Activated naive CD4-positive, alpha-beta T cell treated with anti-CD3 and anti-CD28 coated beads, Interleukin-2, amount 10 ng/mL, durations not matched to agents 7 days and 5 days (primary cell): ENCODE measurements at regions not wholly inside any gene's neighbourhood (a gene's known extent, or its start where the extent isn't known, plus 50 kb on each side); places are given as distances from the start of the nearest gene placed in this dataset.
"Not testable (repeated sequence)": the region's sequence is repeated elsewhere in the genome, so short reads cannot be mapped to it uniquely, and the experiment has no call there.

Source experiments
- CTCF ChIA-PET: fragments of 350-600 bp; sonication (Branson Sonifier 250); formaldehyde crosslinking; loops from one replicate; lab custom pipeline; 2021; ENCODE audit warnings: antibody characterized with exemption; lab: Charles Lee
- DNase-seq: peaks from one replicate; pipeline ENCODE4 v3.0.0-alpha.2; 2020
- H3K27ac Mint-ChIP-seq: one replicate; pipeline ENCODE4 v1.8.0; 2021; ENCODE audit warnings: mild to moderate bottlenecking, moderate library complexity, mixed read lengths
- H3K27me3 Mint-ChIP-seq: one replicate; pipeline ENCODE4 v1.8.0; 2021; ENCODE audit warnings: mild to moderate bottlenecking, mixed read lengths
- H3K36me3 Mint-ChIP-seq: one replicate; pipeline ENCODE4 v1.8.0; 2021; ENCODE audit warnings: mixed read lengths
- H3K4me1 Mint-ChIP-seq: one replicate; pipeline ENCODE4 v1.8.0; 2021; ENCODE audit warnings: mixed read lengths
- H3K4me3 Mint-ChIP-seq: one replicate; pipeline ENCODE4 v1.8.0; 2021; ENCODE audit warnings: mild to moderate bottlenecking, moderate library complexity, mixed read lengths
- H3K9me3 Mint-ChIP-seq: one replicate; pipeline ENCODE4 v1.8.0; 2021; ENCODE audit warnings: mixed read lengths

DNA sequence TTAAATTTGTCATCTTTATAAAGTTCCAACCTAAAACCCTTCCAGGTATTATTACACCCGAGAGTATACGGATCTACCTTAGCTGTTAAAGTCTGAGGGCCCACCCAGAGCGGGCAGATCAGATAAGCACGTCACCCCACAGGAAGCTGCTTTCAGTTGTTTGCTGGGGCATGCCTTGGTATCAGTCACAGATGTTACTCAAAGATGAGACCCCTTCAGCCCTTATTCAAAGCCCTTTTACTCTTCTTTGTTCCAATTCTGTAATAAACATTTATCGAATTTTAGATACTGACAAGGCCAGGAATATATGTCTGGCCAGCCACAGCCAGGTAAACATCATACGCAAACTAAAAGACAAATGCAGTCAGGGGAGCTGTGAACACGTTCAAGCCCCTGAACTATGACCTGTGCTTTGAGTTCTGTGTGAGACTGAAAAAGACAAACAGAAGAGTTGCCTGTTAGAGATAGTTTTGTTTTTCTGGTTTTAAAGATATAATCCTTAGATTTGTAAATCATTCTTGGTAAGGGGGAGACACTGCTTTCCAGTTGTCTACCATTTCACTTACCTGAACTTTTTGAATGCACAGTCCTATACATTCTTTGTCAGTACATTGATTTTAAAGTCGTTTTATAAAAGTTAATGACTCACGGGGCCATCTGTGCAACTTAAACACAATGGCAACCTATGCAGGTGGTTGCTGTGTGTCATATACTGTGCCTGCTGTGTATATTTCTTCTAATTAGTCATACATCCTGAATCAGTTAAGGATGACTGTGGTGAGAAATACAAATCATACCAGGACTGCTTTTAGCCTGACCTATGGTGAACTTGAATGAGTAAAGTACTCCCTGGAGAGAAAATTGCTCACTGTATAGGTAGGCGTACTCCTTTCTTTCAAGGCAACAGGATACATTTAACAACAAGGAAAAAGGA, 100.5 kb upstream of the ITPRID2 start:
- CTCF ChIA-PET, result no interaction called here
- Mint-ChIP-seq H3K27ac (peak overlapping the region; percentile 38), H3K9me3 (no peaks in the 10 kb centered on the region), H3K4me1 (peaks cover 16% of the 10 kb centered on the region), H3K4me3 (no peak overlapping the region), H3K36me3 (no peaks in the 10 kb centered on the region), H3K27me3 (no peaks in the 10 kb centered on the region)
- DNase-seq, result no peak

DNA sequence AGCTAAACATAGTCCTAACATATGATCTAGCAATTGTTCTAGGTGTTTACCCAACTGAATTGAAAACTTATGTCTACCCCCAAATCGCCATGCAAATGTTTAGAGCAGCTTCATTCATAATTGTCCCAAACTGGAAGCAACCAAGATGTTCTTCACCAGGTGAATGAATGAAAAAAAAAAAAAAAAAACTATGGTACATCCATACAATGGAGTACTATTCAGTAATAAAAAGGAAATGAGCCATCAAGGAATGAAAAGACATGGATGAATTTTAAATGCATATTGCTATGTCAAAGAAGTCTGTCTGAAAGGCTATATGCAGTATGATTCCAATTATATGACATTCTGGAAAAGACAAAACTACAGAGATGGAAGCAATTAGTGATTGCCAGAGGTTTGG, 98.6 kb upstream of the ITPRID2 start:
- H3K27ac Mint-ChIP-seq, result no peak overlapping the region
- no peaks in the 10 kb centered on the region for H3K9me3 Mint-ChIP-seq
- CTCF ChIA-PET, result interaction anchor here (1.4 kb wide), 1 partner anchor 50 kb away, joined by 3 read pairs; no protein-coding TSS in a partner anchor
- H3K36me3 Mint-ChIP-seq, result no peaks in the 10 kb centered on the region
- peaks cover 13% of the 10 kb centered on the region for H3K4me1 Mint-ChIP-seq
- no peak for DNase-seq
- H3K4me3 Mint-ChIP-seq, result no peak overlapping the region
- H3K27me3 Mint-ChIP-seq, result no peaks in the 10 kb centered on the region

GRCh38 chr2:181798022-181798421, 93.5 kb upstream of the ITPRID2 start:
- no peaks in the 10 kb centered on the region for H3K27me3 Mint-ChIP-seq
- no peak overlapping the region for H3K27ac Mint-ChIP-seq
- DNase-seq, result no peak
- CTCF ChIA-PET, result no interaction called here
- H3K9me3 Mint-ChIP-seq, result no peaks in the 10 kb centered on the region
- no peak overlapping the region for H3K4me3 Mint-ChIP-seq
- no peaks in the 10 kb centered on the region for H3K36me3 Mint-ChIP-seq
- no peaks in the 10 kb centered on the region for H3K4me1 Mint-ChIP-seq

DNA sequence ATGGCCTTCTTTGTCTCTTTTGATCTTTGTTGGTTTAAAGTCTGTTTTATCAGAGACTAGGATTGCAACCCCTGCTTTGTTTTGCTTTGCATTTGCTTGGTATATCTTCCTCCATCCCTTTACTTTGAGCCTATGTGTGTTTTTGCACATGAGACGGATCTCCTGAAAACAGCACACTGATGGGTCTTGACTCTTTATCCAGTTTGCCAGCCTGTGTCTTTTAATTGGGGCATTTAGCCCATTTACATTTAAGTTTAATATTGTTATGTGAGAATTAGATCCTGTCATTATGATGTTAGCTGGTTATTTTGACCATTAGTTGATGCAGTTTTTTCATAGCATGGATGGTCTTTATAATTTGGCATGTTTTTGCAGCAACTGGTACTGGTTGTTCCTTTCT, 89.2 kb upstream of the ITPRID2 start:
- H3K27ac Mint-ChIP-seq, DNase-seq, H3K4me3 Mint-ChIP-seq, H3K27me3 Mint-ChIP-seq, H3K4me1 Mint-ChIP-seq, CTCF ChIA-PET, H3K9me3 Mint-ChIP-seq, H3K36me3 Mint-ChIP-seq: not testable (repeated sequence)

- H3K36me3 Mint-ChIP-seq, H3K4me3 Mint-ChIP-seq, CTCF ChIA-PET, H3K4me1 Mint-ChIP-seq, DNase-seq, H3K27me3 Mint-ChIP-seq, H3K27ac Mint-ChIP-seq, H3K9me3 Mint-ChIP-seq: not testable (repeated sequence)
Measured at GRCh38 chr2:181803903-181804799, 87.4 kb upstream of the ITPRID2 start.

DNA sequence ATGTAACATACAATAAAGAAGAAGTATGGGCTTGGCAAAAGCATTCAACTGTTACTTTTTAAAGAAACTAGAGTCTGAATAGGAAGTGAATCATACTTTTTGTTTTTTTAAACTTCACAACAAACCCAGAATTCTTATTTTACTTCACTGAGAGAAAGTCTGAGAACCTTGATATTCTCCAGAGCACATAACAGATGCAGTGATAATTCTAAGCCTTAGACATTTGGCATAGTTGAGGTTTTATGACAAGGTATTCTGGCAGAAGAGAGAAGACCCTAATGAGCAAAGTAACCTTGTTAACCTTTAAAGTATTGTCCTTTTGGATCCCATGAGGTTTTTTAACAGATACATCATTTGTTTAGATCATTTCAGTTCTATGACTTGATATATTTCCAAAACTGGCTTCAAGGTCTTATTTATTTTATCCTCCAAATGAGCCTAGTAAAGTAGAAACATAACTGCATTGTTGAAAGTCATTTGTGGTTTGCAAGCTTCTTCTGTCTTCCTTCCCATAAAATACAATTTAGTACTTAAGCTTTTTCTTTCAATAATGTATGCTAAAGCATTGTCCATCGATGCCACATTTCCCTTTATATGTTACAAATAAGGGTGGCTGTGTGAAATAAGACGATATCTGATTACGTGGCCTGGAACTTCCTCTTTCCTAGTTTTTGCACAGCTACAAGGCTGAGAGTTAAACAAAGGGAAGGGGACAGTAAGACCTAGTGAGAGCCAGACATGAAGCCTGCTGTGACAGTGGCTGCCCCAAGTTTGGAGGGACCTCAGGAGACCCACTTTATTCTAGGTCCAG, 86.1 kb upstream of the ITPRID2 start:
- Mint-ChIP-seq H3K4me3 (no peak overlapping the region), H3K27ac (no peak overlapping the region), H3K27me3 (no peaks in the 10 kb centered on the region), H3K36me3 (no peaks in the 10 kb centered on the region), H3K9me3 (no peaks in the 10 kb centered on the region), H3K4me1 (no peaks in the 10 kb centered on the region)
- no peak for DNase-seq
- CTCF ChIA-PET, result no interaction called here

GRCh38 chr2:181806039-181806392, 85.5 kb upstream of the ITPRID2 start:
- CTCF ChIA-PET, result no interaction called here
- Mint-ChIP-seq H3K27ac (no peak overlapping the region), H3K9me3 (no peaks in the 10 kb centered on the region), H3K4me3 (no peak overlapping the region), H3K36me3 (no peaks in the 10 kb centered on the region), H3K27me3 (no peaks in the 10 kb centered on the region), H3K4me1 (no peaks in the 10 kb centered on the region)
- DNase-seq, result no peak

GRCh38 chr2:181807526-181807925, 84.0 kb upstream of the ITPRID2 start:
- no peaks in the 10 kb centered on the region for H3K4me1 Mint-ChIP-seq
- CTCF ChIA-PET, result no interaction called here
- no peak for DNase-seq
- no peaks in the 10 kb centered on the region for H3K27me3 Mint-ChIP-seq
- H3K27ac Mint-ChIP-seq, result no peak overlapping the region
- H3K9me3 Mint-ChIP-seq, result no peaks in the 10 kb centered on the region
- no peaks in the 10 kb centered on the region for H3K36me3 Mint-ChIP-seq
- H3K4me3 Mint-ChIP-seq, result no peak overlapping the region

- no peaks in the 10 kb centered on the region for H3K27me3 Mint-ChIP-seq
- no peak for DNase-seq
- CTCF ChIA-PET, result no interaction called here
- peaks cover 5% of the 10 kb centered on the region for H3K4me1 Mint-ChIP-seq
- H3K9me3 Mint-ChIP-seq, result no peaks in the 10 kb centered on the region
- no peak overlapping the region for H3K27ac Mint-ChIP-seq
- no peaks in the 10 kb centered on the region for H3K36me3 Mint-ChIP-seq
- H3K4me3 Mint-ChIP-seq, result no peak overlapping the region
Measured at GRCh38 chr2:181810823-181811695, 80.5 kb upstream of the ITPRID2 start.

DNA sequence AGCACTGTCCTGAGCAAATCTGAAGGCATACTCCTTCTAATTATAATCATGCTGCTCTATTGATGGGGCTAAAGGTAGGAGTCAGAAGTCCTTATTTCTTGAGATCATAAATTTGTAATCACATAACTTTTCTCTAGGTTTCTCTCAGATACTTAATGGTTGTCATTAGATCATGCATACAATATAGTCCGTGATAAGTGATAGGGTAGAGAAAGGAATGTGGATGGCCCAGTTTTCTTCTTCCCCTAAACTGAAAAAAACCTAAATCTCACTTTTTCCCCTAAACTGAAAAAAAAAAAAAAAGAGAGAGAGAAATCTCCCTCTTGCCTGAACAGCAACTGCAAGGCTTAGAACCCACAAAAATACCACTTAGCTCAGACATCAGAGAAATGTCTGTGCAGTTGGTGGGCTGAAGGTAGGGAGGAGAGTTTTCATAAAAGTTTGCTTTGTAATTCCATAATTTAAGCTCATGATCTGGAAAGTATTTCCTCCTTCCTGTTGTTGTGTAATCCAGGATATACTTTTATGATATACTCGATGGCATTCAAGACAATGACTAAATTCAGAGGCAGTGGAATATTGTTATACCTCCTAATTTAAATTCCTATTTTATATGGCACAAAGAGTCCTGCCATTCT, 79.3 kb upstream of the ITPRID2 start:
- Mint-ChIP-seq H3K4me1 (peaks cover 5% of the 10 kb centered on the region), H3K27me3 (no peaks in the 10 kb centered on the region), H3K36me3 (no peaks in the 10 kb centered on the region), H3K4me3 (no peak overlapping the region), H3K27ac (no peak overlapping the region), H3K9me3 (no peaks in the 10 kb centered on the region)
- CTCF ChIA-PET, result no interaction called here
- no peak for DNase-seq

DNA sequence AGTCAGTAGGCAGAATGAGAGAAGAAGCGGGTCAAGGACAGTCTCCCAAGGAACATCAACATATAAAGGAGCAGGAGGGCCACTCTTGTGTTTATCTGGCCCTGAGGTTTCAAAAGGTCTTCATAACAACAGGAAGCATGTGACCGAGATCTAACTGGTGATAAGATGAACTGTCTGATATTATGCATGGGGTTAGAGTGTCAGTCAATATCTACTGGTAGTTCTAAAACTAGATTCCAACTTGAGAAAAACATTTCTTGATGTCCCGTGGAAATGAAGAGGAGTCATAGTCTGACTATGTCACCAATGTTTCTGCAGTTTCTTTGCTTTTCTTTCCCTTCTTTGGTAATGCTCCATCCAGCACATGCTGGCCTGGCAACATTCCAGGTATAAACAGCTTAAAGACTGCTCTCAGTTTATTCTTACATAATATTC, 77.5 kb upstream of the ITPRID2 start:
- no peak for DNase-seq
- no peak overlapping the region for H3K4me3 Mint-ChIP-seq
- CTCF ChIA-PET, result no interaction called here
- H3K9me3 Mint-ChIP-seq, result no peaks in the 10 kb centered on the region
- H3K4me1 Mint-ChIP-seq, result peaks cover 5% of the 10 kb centered on the region
- no peaks in the 10 kb centered on the region for H3K36me3 Mint-ChIP-seq
- no peaks in the 10 kb centered on the region for H3K27me3 Mint-ChIP-seq
- no peak overlapping the region for H3K27ac Mint-ChIP-seq

- Mint-ChIP-seq H3K27ac (no peak overlapping the region), H3K27me3 (no peaks in the 10 kb centered on the region), H3K36me3 (no peaks in the 10 kb centered on the region), H3K4me1 (peaks cover 5% of the 10 kb centered on the region), H3K4me3 (no peak overlapping the region), H3K9me3 (no peaks in the 10 kb centered on the region)
- no peak for DNase-seq
- CTCF ChIA-PET, result no interaction called here
Measured at GRCh38 chr2:181817509-181817908, 74.0 kb upstream of the ITPRID2 start.

GRCh38 chr2:181818058-181818680, 73.4 kb upstream of the ITPRID2 start:
- Mint-ChIP-seq H3K36me3 (no peaks in the 10 kb centered on the region), H3K27me3 (no peaks in the 10 kb centered on the region), H3K27ac (no peak overlapping the region), H3K4me3 (no peak overlapping the region), H3K4me1 (peaks cover 5% of the 10 kb centered on the region), H3K9me3 (no peaks in the 10 kb centered on the region)
- CTCF ChIA-PET, result no interaction called here
- no peak for DNase-seq
